ENCODE measurements at regions not wholly inside any gene's neighbourhood (a gene's known extent, or its start where the extent isn't known, plus 50 kb on each side); places are given as distances from the start of the nearest gene placed in this dataset.
A peak's percentile ranks its signal among the peaks of the same experiment; 100 is the strongest.

DNA sequence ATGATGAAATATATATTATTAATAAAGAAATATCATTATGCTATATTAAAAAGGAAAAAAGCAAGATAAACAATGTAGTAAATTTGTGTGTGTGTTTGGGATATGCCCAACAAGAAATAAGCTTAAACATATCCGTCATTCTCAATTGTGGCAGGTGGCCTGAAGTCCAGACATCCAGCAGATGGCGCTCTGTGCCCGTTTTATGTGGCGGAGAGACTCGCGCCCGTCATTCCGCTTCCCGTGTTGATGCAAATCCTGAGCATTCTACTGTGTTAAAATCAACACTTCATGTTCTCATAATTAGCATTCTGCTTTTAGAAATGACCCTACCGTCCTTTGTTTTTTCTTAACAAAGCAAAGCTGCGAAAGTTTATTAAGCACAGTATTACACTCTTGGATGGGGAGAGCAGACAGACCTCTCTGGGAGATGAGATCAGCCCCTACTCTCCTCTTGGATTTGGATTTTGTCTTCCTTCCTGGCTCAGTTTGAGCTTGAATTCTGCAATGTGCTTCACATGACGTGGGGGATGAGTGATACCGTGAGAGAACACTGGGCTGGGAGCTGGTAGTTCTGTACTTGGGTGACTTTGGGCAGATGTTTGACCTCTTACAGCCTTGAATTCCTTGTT, 125.8 kb downstream of the MCHR2 start:
- DNase-seq (ENCODE audit: low spot score), result peak; percentile 56
